ENCODE measurements at regions not wholly inside any gene's neighbourhood (a gene's known extent, or its start where the extent isn't known, plus 50 kb on each side); places are given as distances from the start of the nearest gene placed in this dataset.

GRCh38 chr3:180335050-180335449 is 266.9 kb upstream of the TTC14 start:
- Mint-ChIP-seq H3K36me3 (ENCODE audit: low read depth) (no peaks in the 10 kb centered on the region), H3K9me3 (no peaks in the 10 kb centered on the region), H3K4me1 (peaks cover 5% of the 10 kb centered on the region; the same call in 2 of the 3 replicates), H3K27me3 (ENCODE audit: insufficient read depth, low read depth, poor library complexity) (no peaks in the 10 kb centered on the region), H3K27ac (no peak overlapping the region), H3K4me3 (no peak overlapping the region)
- H3K4me1 ChIP-seq (ENCODE audit: insufficient read depth) = peaks cover 6% of the 10 kb centered on the region; the same call in 1 of the 2 replicates
- H3K36me3 ChIP-seq (ENCODE audit: insufficient read depth) = no peaks in the 10 kb centered on the region
- no peak overlapping the region for H3K4me3 ChIP-seq
- H3K4me2 ChIP-seq = no peak overlapping the region
- ATAC-seq (no peak), DNase-seq (ENCODE audit: low spot score) (no peak)
- H3K27ac ChIP-seq (ENCODE audit: low read depth) = no peak overlapping the region
- peaks cover 3% of the 10 kb centered on the region; the same call in 1 of the 2 replicates for H3K9me2 ChIP-seq (ENCODE audit: insufficient read depth)
- no peaks in the 10 kb centered on the region for H3F3A ChIP-seq (replicated peaks; ENCODE audit: low read depth)
- no peaks in the 10 kb centered on the region for H3K79me2 ChIP-seq (replicated peaks; ENCODE audit: insufficient read depth)
- TF ChIP-seq CTCF (conservative IDR thresholded peaks at IDR 0.05; ENCODE audit: low read depth in 2 of 2) (no peak), EZH2phosphoT487 (IDR thresholded peaks at IDR 0.05; ENCODE audit: unreplicated experiment) (no peak), ETS1 (IDR thresholded peaks at IDR 0.05) (no peak), ZNF462 (CRISPR knock-in tag; IDR thresholded peaks at IDR 0.05) (no peak), ZNF114 (CRISPR knock-in tag; IDR thresholded peaks at IDR 0.05) (no peak), EZH2 (IDR thresholded peaks at IDR 0.05; ENCODE audit: low read depth, unreplicated experiment) (no peak), STAT1 (IDR thresholded peaks at IDR 0.05; ENCODE audit: unreplicated experiment) (no peak), POLR2AphosphoS5 (IDR thresholded peaks at IDR 0.05; ENCODE audit: low read depth) (no peak), REST (IDR thresholded peaks at IDR 0.05; ENCODE audit: unreplicated experiment) (no peak)
- no peak overlapping the region for H2AFZ ChIP-seq
- no peaks in the 10 kb centered on the region for H3K27me3 ChIP-seq (ENCODE audit: insufficient read depth)
- no peaks in the 10 kb centered on the region for H4K20me1 ChIP-seq (replicated peaks; ENCODE audit: insufficient read depth)

All from GM23338 (cell line).